Osteoblast (primary cell): ENCODE measurements at regions not wholly inside any gene's neighbourhood (a gene's known extent, or its start where the extent isn't known, plus 50 kb on each side); places are given as distances from the start of the nearest gene placed in this dataset.

Experiments
- DNase-seq: peaks from one replicate; pipeline ENCODE4 v3.0.0; 2011; ENCODE audit warnings: low spot score, mixed read lengths; ENCODE audit not compliant: insufficient read length; ENCODE audit errors: missing footprints
- H2AFZ ChIP-seq: 2 replicates; pipeline ENCODE4 v1.6.0; 2011; ENCODE audit warnings: mild to moderate bottlenecking, low read length
- H3K27ac ChIP-seq: 2 replicates; pipeline ENCODE4 v1.5.1; 2011; ENCODE audit warnings: mild to moderate bottlenecking, low read depth, low read length, moderate library complexity
- H3K27me3 ChIP-seq: 2 replicates; pipeline ENCODE4 v1.6.0; 2012; ENCODE audit warnings: mild to moderate bottlenecking, control low read depth, inconsistent platforms, low read length, moderate library complexity; ENCODE audit not compliant: insufficient read depth
- H3K36me3 ChIP-seq: 2 replicates; pipeline ENCODE4 v1.5.1; 2011; ENCODE audit warnings: mild to moderate bottlenecking, low read length, control low read depth, moderate library complexity; ENCODE audit not compliant: insufficient read depth
- H3K4me1 ChIP-seq: 2 replicates; pipeline ENCODE4 v1.5.1; 2011; ENCODE audit warnings: mild to moderate bottlenecking, low read length, control low read depth, moderate library complexity; ENCODE audit not compliant: insufficient read depth
- H3K4me2 ChIP-seq: 2 replicates; pipeline ENCODE4 v1.6.0; 2011; ENCODE audit warnings: mild to moderate bottlenecking, low read length; ENCODE audit not compliant: insufficient read depth
- H3K4me3 ChIP-seq: fragments of 200-600 bp; sonication (generic); 3 replicates; pipeline ENCODE4 v1.5.1; 2012; ENCODE audit warnings: mild to moderate bottlenecking, low read length, inconsistent platforms; ENCODE audit not compliant: insufficient read depth
- H3K79me2 ChIP-seq: 2 replicates; pipeline ENCODE4 v1.6.0; 2012; ENCODE audit warnings: mild to moderate bottlenecking, low read length, control low read depth, inconsistent platforms; ENCODE audit not compliant: insufficient read depth
- H3K9me3 ChIP-seq: 2 replicates; pipeline ENCODE4 v1.5.1; 2011; ENCODE audit warnings: low read depth, low read length, control low read depth
- H4K20me1 ChIP-seq: 2 replicates; pipeline ENCODE4 v1.6.0; 2012; ENCODE audit warnings: mild to moderate bottlenecking, low read length, control low read depth; ENCODE audit not compliant: insufficient read depth
- CTCF ChIP-seq: IDR thresholded peaks from 2 replicates; pipeline ENCODE4 v1.5.1; 2011; ENCODE audit warnings: mild to moderate bottlenecking, low read depth, low read length, moderate library complexity; ENCODE audit errors: extremely low read depth

- H2AFZ ChIP-seq, result no peak overlapping the region
- no peaks in the 10 kb centered on the region for H4K20me1 ChIP-seq
- H3K4me3 ChIP-seq, result no peak overlapping the region
- no peaks in the 10 kb centered on the region for H3K36me3 ChIP-seq
- no peaks in the 10 kb centered on the region for H3K4me1 ChIP-seq
- H3K27me3 ChIP-seq, result no peaks in the 10 kb centered on the region
- no peak for DNase-seq
- no peak for TF ChIP-seq CTCF
- H3K9me3 ChIP-seq, result peaks cover 3% of the 10 kb centered on the region
- no peak overlapping the region for H3K27ac ChIP-seq
- no peak overlapping the region for H3K4me2 ChIP-seq
- no peaks in the 10 kb centered on the region for H3K79me2 ChIP-seq
These were observed 154.3 kb upstream of the DCAF8L1 start for GRCh38 chrX:28135378-28136047.

- TF ChIP-seq CTCF, result no peak
- no peak overlapping the region for H3K4me2 ChIP-seq
- no peaks in the 10 kb centered on the region for H3K36me3 ChIP-seq
- no peak for DNase-seq
- H3K4me3 ChIP-seq, result no peak overlapping the region
- no peaks in the 10 kb centered on the region for H3K27me3 ChIP-seq
- H2AFZ ChIP-seq, result no peak overlapping the region
- no peaks in the 10 kb centered on the region for H3K9me3 ChIP-seq
- no peaks in the 10 kb centered on the region for H3K4me1 ChIP-seq
- H3K27ac ChIP-seq, result no peak overlapping the region
- no peaks in the 10 kb centered on the region for H4K20me1 ChIP-seq
- H3K79me2 ChIP-seq, result no peaks in the 10 kb centered on the region
These were observed 152.5 kb upstream of the DCAF8L1 start for GRCh38 chrX:28133763-28134162.

GRCh38 chrX:28127662-28128061, 146.4 kb upstream of the DCAF8L1 start:
- Histone ChIP-seq H2AFZ (no peak overlapping the region), H3K4me3 (no peak overlapping the region), H3K79me2 (no peaks in the 10 kb centered on the region), H3K27ac (no peak overlapping the region), H3K4me2 (no peak overlapping the region), H3K27me3 (no peaks in the 10 kb centered on the region), H4K20me1 (no peaks in the 10 kb centered on the region), H3K9me3 (no peaks in the 10 kb centered on the region), H3K4me1 (no peaks in the 10 kb centered on the region), H3K36me3 (no peaks in the 10 kb centered on the region)
- no peak for DNase-seq
- TF ChIP-seq CTCF, result no peak

- H3K4me1 ChIP-seq, result no peaks in the 10 kb centered on the region
- no peaks in the 10 kb centered on the region for H3K79me2 ChIP-seq
- no peaks in the 10 kb centered on the region for H3K36me3 ChIP-seq
- H3K27ac ChIP-seq, result no peak overlapping the region
- no peak overlapping the region for H3K4me3 ChIP-seq
- H3K4me2 ChIP-seq, result no peak overlapping the region
- H4K20me1 ChIP-seq, result no peaks in the 10 kb centered on the region
- no peak overlapping the region for H2AFZ ChIP-seq
- no peaks in the 10 kb centered on the region for H3K27me3 ChIP-seq
- no peak for DNase-seq
- H3K9me3 ChIP-seq, result no peaks in the 10 kb centered on the region
- no peak for TF ChIP-seq CTCF
These were observed 145.6 kb upstream of the DCAF8L1 start for GRCh38 chrX:28126886-28127285.
